Heart left ventricle (tissue), 13 donors: ENCODE measurements at regions not wholly inside any gene's neighbourhood (a gene's known extent, or its start where the extent isn't known, plus 50 kb on each side); places are given as distances from the start of the nearest gene placed in this dataset.

Experiments
- CTCF ChIP-seq, 12 donors: fragments of 200-600 bp; sonication (generic) in 4 of 12; IDR thresholded peaks; one replicate each; pipeline versions ENCODE4 v1.5.0 to v1.8.0; 2018 to 2022; ENCODE audit warnings: antibody characterized with exemption in 12 of 12, mild to moderate bottlenecking in 5 of 12
- POLR2A ChIP-seq, 2 donors: fragments of 450-650 bp; IDR thresholded peaks; one replicate each; pipeline ENCODE4 v1.6.1; 2017; ENCODE audit warnings: antibody characterized with exemption in 2 of 2, mild to moderate bottlenecking in 2 of 2, moderate library complexity in 2 of 2
- donor health status: ischemic (EF 13 %, LVEDD 7.1; RV severe dilation, severe dysfunction).
- donor health status: DM: no; HTN: yes; CAD: no.
- donor health status: DM: no; HTN: no; CAD: no.
- donor health status: ischemic (EF 25% LVEDD 6.9; RV normal size, moderate dysfunction).
- donor health status: ischemic (EF 25% LVEDD 5.7; RV mildly dilated, moderate dysfunction).
- donor health status: ischemic (EF 35%, LVEDD 5.7; RV mildly dilated, moderate dysfunction).
- donor health status: nonischemic (EF 11% LVEDD 7.7; RV severe dilation, severe dysfunction).
- donor health status: DM: yes; HTN: yes; CAD: no.
- donor health status: PGD.
- donor health status: ischemic (EF 29% LVEDD 5.4; RV normal size, mild dysfunction).
- donor health status: nonischemic (EF 23%, LVEDD 6.1; RV moderate dilation, normal function).

- TF ChIP-seq CTCF (IDR thresholded peaks at IDR 0.05) (no peak), POLR2A (IDR thresholded peaks at IDR 0.05) (no peak)
These were observed 450.3 kb upstream of the TBX3 start for GRCh38 chr12:115134298-115134697.
